HCEC 1CT (cell line): ENCODE measurements at regions not wholly inside any gene's neighbourhood (a gene's known extent, or its start where the extent isn't known, plus 50 kb on each side); places are given as distances from the start of the nearest gene placed in this dataset.

Source experiments
- DNase-seq: peaks from one replicate; pipeline ENCODE4 v3.0.0-alpha.2; 2017

GRCh38 chr9:73682789-73683188, 531.1 kb downstream of the ANXA1 start:
- no peak for DNase-seq

GRCh38 chr9:73683862-73684591, 532.4 kb downstream of the ANXA1 start:
- peak; percentile 72 for DNase-seq

- no peak for DNase-seq
Observed at GRCh38 chr9:73684601-73685000, 532.9 kb downstream of the ANXA1 start.

DNA sequence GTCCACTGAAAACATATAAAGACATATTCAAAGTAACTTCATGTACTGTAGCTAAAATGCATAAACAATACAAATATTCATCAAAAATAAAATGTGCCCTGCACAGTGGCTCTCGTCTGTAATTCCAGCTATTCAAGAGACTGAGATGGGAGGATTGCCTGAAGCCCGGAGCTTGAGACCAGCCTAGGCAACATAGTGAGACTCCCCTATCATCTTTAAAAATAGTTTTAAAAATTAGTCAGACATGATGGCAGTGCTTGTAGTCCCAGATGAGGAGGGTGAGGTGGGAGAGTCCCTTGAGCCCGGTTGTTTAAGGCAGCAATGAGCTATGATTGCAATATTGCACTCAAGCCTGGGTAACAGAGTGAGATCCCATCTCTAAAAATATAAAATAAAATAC, 534.1 kb downstream of the ANXA1 start:
- DNase-seq: no peak

GRCh38 chr9:73689051-73689870, 537.6 kb downstream of the ANXA1 start:
- no peak for DNase-seq

- no peak for DNase-seq
Observed at GRCh38 chr9:73701415-73702057, 549.9 kb downstream of the ANXA1 start.

DNA sequence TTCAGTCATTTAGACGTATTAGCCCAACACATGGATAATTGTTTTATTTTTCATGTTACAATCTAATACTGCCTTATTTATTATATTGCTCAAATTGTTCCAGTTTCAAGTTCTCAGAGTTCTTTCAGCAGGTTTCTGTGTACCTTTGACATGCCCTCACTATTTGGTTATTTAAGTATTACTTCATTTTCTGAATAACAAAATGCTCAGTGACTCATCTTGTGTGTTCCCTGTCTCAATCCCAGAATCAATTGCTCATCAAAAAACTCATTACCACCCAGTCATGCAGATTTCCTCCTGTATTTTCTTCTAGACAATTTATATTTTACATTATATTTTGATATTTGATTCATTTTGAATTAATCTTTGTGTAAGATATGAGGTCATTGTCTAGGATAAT, 562.6 kb downstream of the ANXA1 start:
- peak; percentile 81 for DNase-seq

DNA sequence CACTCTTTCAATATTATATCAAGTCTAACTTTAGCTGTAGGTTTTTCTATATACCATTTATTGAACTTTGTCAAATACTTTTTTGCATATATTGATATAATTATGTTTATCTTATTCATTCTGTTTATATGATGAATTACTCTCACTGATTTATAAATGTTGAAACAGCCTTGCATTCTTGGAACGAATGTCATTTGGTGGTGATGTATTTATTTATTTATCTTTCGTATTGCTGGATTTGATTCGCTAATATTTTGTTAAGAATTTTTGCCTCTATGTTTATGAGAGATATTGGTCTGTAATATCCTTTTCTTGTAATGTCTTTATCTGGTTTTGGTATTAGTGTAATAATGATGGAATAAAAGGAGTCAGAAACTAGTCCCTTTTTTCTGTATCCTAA, 563.9 kb downstream of the ANXA1 start:
- DNase-seq: peak; percentile 47

GRCh38 chr9:73719660-73720059, 568.0 kb downstream of the ANXA1 start:
- DNase-seq: no peak

GRCh38 chr9:73720601-73721000, 568.9 kb downstream of the ANXA1 start:
- DNase-seq: no peak

DNA sequence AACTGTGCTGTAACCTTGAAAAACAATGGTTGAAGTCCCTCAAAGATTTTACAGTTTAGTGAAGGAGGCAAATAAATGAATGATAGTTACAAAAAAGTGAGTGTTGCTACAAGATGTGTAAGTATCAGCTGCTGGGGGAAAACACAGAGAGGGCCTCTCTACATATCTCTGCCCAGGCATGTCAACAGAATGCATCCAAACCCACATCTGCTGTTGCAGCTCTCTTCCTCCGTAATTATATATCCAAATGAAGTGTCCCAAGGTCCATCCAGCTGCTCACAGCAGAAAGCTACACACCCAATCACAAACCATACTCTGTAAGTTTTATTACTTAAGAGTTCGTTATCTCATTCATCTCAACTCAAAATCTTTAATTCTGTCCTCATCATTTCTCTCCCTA, 584.6 kb downstream of the ANXA1 start:
- no peak for DNase-seq

DNA sequence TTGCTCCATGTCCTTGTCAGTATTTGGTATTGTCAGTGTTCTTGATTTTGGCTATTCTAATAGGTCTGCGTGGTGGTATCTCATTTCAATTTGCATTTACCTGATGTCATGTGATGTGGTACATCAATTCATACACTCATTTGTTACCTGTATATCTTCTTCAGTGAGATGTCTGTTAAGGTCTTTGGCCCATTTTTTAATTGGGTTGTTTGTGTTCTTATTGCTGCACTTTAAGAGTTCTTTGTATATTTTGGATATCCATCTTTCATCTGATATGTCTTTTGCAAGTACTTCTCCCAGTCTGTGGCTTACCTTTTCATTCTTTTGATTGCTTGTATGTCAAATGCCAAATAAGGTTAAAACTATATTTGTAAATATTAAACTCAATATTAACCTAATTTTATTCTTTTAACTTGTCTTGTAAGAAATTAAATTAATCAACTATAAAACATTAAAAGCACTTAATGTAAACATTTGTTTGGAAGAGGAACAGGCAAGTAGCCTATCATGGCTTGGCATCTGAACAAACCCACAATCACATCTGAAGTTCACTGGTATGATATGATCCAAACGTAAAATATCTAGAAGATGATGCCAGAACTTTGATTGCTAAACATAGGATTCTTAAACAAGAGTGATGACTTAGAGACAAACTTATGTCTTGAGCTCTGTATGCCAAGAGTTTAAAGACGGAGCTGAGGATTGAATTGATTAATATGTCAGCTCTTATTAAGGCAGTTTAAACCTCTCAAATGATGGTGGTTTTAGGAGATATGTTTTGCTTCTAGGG, 587.3 kb downstream of the ANXA1 start:
- no peak for DNase-seq

GRCh38 chr9:73741316-73741715, 589.7 kb downstream of the ANXA1 start:
- DNase-seq: no peak

- no peak for DNase-seq
Observed at GRCh38 chr9:73742412-73742811, 590.7 kb downstream of the ANXA1 start.

- peak; percentile 67 for DNase-seq
Observed at GRCh38 chr9:73743826-73744225, 592.2 kb downstream of the ANXA1 start.

GRCh38 chr9:73745598-73745997, 593.9 kb downstream of the ANXA1 start:
- no peak for DNase-seq

DNA sequence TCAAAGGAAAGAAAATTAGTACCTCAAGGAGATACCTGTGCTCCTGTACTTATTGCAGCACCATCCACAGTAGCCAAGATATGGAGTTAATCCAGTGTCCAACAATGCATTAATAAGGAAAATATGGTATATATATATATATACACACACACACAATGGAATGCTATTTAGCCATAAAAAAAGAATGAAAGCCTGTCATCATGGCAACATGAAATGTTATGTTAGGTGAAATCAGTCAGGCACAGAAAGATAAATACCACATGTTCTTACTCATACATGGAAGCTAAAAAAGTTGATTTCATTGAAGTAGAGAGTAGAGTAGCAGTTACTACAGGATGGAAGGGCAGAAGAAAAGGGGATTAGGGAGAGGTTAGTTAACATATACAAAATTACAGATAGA, 601.5 kb downstream of the ANXA1 start:
- DNase-seq: peak; percentile 59

GRCh38 chr9:73761905-73762304, 610.2 kb downstream of the ANXA1 start:
- no peak for DNase-seq

DNA sequence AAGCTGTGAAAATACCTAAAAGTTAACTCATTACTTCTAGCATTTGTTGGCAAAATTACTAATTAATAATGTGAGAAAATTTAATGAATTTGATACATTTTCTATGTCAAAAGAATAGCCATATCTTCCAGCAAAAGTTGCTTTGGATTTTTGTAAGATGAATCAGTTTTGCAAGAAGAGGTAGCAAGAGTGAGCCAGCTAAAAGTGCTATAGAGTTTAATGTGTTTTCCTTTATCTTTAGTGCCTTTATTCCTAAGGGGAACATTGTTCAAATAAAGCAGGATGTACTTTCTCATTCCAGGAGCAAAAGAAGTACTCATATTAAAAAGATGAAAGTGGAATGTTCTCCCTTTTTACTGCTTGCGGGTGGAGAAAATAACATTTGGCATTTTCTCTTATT, 622.2 kb downstream of the ANXA1 start:
- peak; percentile 2 for DNase-seq

GRCh38 chr9:73775757-73776156, 624.1 kb downstream of the ANXA1 start:
- DNase-seq: peak; percentile 69

GRCh38 chr9:73780916-73781315, 629.3 kb downstream of the ANXA1 start:
- peak; percentile 99 for DNase-seq

- DNase-seq: peak; percentile 82
Observed at GRCh38 chr9:73782166-73782565, 630.5 kb downstream of the ANXA1 start.

DNA sequence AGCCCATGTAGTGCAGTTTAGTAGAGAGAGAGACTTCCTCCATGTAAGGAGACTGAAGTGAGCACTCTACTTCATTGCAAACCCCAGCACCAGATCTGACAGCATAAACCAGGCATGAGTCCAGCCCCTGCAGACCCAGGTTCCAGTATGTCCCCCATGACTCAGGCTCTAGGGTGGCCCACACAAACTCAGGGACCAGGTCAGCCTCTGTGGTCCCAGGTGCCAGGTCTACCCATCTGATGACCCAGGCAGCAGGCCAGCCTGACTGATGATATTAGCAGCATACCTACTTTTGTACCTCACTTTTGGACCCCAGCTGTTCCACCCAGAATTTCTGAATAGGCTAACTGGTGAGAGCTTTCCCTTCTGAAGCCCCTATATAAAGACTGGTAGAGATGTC, 647.8 kb downstream of the ANXA1 start:
- DNase-seq: no peak
